Thymus (tissue), 11 donors: ENCODE measurements at regions not wholly inside any gene's neighbourhood (a gene's known extent, or its start where the extent isn't known, plus 50 kb on each side); places are given as distances from the start of the nearest gene placed in this dataset.

Source experiments
- DNase-seq, 9 donors: peaks; one replicate each; pipeline ENCODE4 v3.0.0-alpha.2; 2013; ENCODE audit warnings: low spot score in 9 of 9, low read depth in 6 of 9, missing footprints in 1 of 9
- H3K27ac ChIP-seq, 2 donors: one replicate each; pipeline ENCODE4 v1.5.1; 2013; ENCODE audit warnings: control low read depth in 1 of 2, low read depth in 1 of 2, low read length in 1 of 2, mild to moderate bottlenecking in 1 of 2, moderate library complexity in 1 of 2
- H3K27me3 ChIP-seq, 2 donors: one replicate each; pipeline ENCODE4 v1.5.1; 2013; ENCODE audit warnings: low read length in 1 of 2; ENCODE audit not compliant: control insufficient read depth in 2 of 2, insufficient read depth in 1 of 2
- H3K36me3 ChIP-seq, 2 donors: one replicate each; pipeline ENCODE4 v1.5.1; 2013; ENCODE audit warnings: low read length in 1 of 2, mild to moderate bottlenecking in 1 of 2, moderate library complexity in 1 of 2; ENCODE audit not compliant: control insufficient read depth in 2 of 2, insufficient read depth in 2 of 2
- H3K4me1 ChIP-seq, 2 donors: one replicate each; pipeline ENCODE4 v1.5.1; 2013; ENCODE audit warnings: low read length in 2 of 2; ENCODE audit not compliant: control insufficient read depth in 2 of 2, insufficient read depth in 2 of 2
- H3K4me3 ChIP-seq, 2 donors: one replicate each; pipeline ENCODE4 v1.5.1; 2013; ENCODE audit warnings: low read length in 2 of 2, control low read depth in 1 of 2, mild to moderate bottlenecking in 1 of 2
- H3K9me3 ChIP-seq, 2 donors: one replicate each; pipeline ENCODE4 v1.5.1; 2013; ENCODE audit warnings: low read length in 1 of 2, mild to moderate bottlenecking in 1 of 2; ENCODE audit not compliant: control insufficient read depth in 2 of 2, insufficient read depth in 1 of 2
- WGBS: extraction: QIAGEN DNeasy Blood & Tissue Kit; methylation state at CpG from one replicate; pipeline ENCODE4 v1.1.7; 2013; 5-methylcytosine and 5-hydroxymethylcytosine counted together
- donor health status: healthy.

DNA sequence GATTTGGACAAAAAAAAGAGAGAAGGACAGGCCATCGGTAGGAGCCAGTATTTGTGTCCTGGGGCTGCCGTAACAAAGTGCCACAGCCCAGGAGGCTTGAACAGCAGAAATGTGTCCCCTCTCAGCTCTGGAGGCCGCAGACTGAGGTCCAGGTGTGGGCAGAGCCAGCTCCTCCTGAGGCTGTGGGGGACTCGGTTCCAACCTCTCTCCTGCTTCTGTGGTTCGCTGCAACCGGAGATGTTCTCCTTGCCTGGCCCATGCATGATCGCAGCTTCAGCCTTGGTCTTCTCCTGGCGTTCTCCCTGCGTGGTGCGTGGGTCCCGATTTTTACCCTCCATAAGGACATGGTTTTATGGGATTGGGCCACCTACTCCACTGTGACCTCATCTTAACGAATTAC is 85.9 kb upstream of the SOX1 start:
- no peak overlapping the region for H3K27ac ChIP-seq
- no peaks in the 10 kb centered on the region for H3K27me3 ChIP-seq
- no peaks in the 10 kb centered on the region for H3K36me3 ChIP-seq
- 96% methylated on average over 12 of the region's 12 CpGs for WGBS
- H3K4me3 ChIP-seq, result no peak overlapping the region
- no peak for DNase-seq
- peaks cover under 1 to 1% of the 10 kb centered on the region in 2 donors for H3K9me3 ChIP-seq
- no peaks in the 10 kb centered on the region for H3K4me1 ChIP-seq

DNA sequence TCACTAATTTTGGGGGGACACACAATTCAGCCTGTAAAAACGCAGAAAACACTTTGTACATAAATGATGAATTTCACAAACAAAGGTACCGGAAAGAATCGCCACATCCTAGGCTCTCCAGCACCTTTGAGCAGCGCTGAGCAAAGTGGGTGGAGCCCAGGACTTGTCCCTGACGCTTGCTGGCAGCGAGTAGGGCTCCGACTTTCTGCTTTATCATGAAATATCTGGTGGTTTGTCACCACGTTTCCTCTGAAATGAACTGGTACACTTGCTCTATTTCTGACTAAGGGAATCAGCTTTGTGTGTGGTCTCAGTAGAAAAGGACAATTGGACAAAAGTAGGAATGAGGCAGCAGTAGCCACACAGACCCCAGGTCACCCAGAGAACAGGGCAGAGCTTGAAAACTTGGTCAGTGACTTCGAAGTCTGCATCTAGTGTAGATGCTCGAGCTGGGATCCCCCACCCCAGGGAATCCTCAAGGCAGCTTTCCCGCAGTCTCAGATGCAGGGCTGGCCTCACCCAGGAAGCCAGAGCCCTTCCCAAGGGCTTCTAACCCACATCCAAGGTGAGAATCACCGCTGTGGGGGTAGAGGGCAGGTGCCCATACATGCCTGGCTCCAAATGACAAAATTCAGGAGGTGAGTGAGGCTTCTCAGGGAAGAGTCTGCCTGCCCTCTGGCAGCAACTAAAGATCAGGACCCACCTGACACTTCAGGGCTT is 85.3 kb upstream of the SOX1 start:
- no peak overlapping the region for H3K27ac ChIP-seq
- H3K4me1 ChIP-seq, result no peaks in the 10 kb centered on the region
- 62% methylated on average over 12 of the region's 12 CpGs for WGBS
- H3K4me3 ChIP-seq, result no peak overlapping the region
- H3K27me3 ChIP-seq, result no peaks in the 10 kb centered on the region
- no peak for DNase-seq
- no peaks in the 10 kb centered on the region for H3K9me3 ChIP-seq
- no peaks in the 10 kb centered on the region for H3K36me3 ChIP-seq

GRCh38 chr13:111984349-111984748 is 82.6 kb upstream of the SOX1 start:
- Histone ChIP-seq H3K4me1 (no peaks in the 10 kb centered on the region), H3K4me3 (no peak overlapping the region), H3K9me3 (no peaks in the 10 kb centered on the region), H3K36me3 (no peaks in the 10 kb centered on the region), H3K27me3 (no peaks in the 10 kb centered on the region), H3K27ac (no peak overlapping the region)
- no peak for DNase-seq
- 97% methylated on average over 1 of the region's 1 CpG for WGBS

DNA sequence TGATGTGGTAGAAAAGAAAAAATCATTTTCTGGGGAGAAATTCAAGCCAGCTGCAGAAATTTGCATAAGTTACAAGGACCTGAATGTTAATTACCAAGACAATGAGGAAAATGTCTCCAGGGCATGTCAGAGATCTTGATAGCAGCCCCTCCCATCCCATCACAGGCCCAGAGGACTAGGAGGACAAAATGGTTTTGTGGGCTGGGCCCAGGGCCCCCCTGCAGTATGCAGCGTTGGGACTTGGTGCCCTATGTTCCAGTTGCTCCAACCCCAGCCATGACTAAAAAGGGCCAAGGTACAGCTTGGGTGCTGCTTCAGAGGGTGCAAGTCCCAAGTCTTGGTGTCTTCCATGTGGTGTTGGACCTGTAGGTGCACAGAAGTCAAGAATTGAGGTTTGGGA is 76.6 kb upstream of the SOX1 start:
- H3K36me3 ChIP-seq, result no peaks in the 10 kb centered on the region
- no peak overlapping the region for H3K27ac ChIP-seq
- no peaks in the 10 kb centered on the region for H3K4me1 ChIP-seq
- peaks cover 2 to 10% of the 10 kb centered on the region in 2 donors for H3K9me3 ChIP-seq
- 90% methylated on average over 1 of the region's 1 CpG for WGBS
- H3K27me3 ChIP-seq, result no peaks in the 10 kb centered on the region
- no peak for DNase-seq
- H3K4me3 ChIP-seq, result no peak overlapping the region

DNA sequence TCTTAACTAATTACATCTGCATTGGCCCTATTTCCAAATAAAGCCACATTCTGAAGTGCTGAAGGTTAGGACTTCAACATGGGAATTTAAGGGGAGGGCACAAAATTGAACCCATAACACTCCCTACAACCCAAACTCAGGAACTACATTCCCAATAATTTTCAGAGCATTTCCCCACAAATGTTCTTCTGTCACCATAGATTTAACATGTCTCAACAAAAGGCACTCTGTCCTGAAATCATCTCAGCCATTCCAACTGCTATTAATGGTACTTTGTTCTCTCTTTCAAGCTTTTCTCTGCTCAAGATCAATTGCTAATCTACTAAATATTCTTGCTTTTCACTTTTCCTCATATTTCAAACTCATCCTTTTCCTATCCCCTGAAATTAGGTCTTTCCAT is 74.0 kb upstream of the SOX1 start:
- H3K36me3 ChIP-seq, result no peaks in the 10 kb centered on the region
- DNase-seq, result no peak

DNA sequence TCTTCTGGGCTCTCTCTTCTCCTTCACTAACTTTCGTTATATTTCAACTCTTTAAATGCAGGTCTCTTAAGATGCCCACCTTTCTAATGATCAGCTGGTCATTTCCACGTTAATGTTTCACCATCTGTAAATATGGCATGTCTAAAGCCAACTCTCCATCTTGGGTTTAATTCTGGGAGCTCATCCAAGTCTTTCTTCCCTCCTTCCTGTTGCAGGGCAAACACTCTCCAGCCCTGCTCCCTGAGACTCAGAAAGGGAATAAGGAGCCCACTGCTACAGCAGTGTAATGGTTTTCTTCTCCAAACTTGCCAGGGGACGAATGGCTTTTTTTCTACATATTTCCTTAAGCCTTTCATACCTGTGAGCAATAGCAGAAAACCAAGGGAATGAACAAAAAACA is 73.3 kb upstream of the SOX1 start:
- Histone ChIP-seq H3K27ac (no peak overlapping the region), H3K4me1 (no peaks in the 10 kb centered on the region), H3K4me3 (no peak overlapping the region), H3K36me3 (no peaks in the 10 kb centered on the region), H3K9me3 (peaks cover 2 to 10% of the 10 kb centered on the region in 2 donors), H3K27me3 (no peaks in the 10 kb centered on the region)
- no peak for DNase-seq
- 71% methylated on average over 3 of the region's 3 CpGs for WGBS

More for the DNA sequence above, 74.0 kb upstream of the SOX1 start:
- no peaks in the 10 kb centered on the region for H3K27me3 ChIP-seq
- peaks cover 2 to 10% of the 10 kb centered on the region in 2 donors for H3K9me3 ChIP-seq
- no peaks in the 10 kb centered on the region for H3K4me1 ChIP-seq
- no peak overlapping the region for H3K27ac ChIP-seq
- H3K4me3 ChIP-seq, result no peak overlapping the region

- no peak for DNase-seq
- H3K27me3 ChIP-seq, result no peaks in the 10 kb centered on the region
- H3K4me3 ChIP-seq, result no peak overlapping the region
- no peaks in the 10 kb centered on the region for H3K36me3 ChIP-seq
- 88% methylated on average over 11 of the region's 11 CpGs for WGBS
- H3K9me3 ChIP-seq, result peaks cover 2 to 10% of the 10 kb centered on the region in 2 donors
- no peak overlapping the region for H3K27ac ChIP-seq
- H3K4me1 ChIP-seq, result no peaks in the 10 kb centered on the region
These were observed 72.4 kb upstream of the SOX1 start for GRCh38 chr13:111994578-111994977.

DNA sequence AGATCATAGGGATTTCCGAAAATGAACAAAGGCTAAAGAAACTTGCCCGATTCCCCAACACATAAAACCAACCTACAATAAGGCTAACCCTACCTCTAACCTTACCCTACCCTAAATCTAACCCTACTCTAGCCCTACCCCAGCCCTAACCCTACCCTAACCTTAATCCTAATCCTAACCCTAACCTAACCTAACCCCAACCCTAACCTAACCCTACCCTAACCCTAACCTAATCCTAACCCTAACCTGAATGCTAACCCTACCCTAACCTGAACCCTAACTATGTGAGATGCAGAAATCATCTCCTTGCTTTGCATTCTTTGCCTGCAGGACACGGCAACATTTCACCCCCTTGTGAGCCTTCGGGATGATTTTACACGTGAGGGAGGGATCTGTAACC is 67.6 kb upstream of the SOX1 start:
- no peak overlapping the region for H3K27ac ChIP-seq
- H3K9me3 ChIP-seq, result no peaks in the 10 kb centered on the region
- H3K4me3 ChIP-seq, result no peak overlapping the region
- no peaks in the 10 kb centered on the region for H3K27me3 ChIP-seq
- H3K4me1 ChIP-seq, result no peaks in the 10 kb centered on the region
- H3K36me3 ChIP-seq, result no peaks in the 10 kb centered on the region
- WGBS, result 87% methylated on average over 5 of the region's 5 CpGs
- DNase-seq, result no peak

DNA sequence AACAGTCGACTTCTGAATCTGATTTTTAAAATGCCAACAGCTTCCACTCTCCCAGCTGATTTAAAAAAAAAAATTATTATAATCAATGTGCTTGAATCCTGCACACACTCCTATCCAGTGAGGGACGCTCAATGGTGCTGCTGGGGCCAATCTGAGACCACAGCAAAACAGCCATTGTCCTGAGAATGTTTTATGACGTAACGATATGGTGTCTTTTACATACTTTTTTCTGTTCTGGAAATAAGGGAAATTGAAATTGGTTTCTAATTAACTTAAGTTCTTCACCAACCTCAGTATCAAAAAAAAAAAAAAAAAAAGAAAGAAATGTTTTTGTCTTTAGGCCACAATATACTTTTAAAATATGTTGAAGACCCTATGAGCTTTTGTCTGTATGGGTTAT is 66.1 kb upstream of the SOX1 start:
- Histone ChIP-seq H3K4me1 (no peaks in the 10 kb centered on the region), H3K9me3 (no peaks in the 10 kb centered on the region), H3K4me3 (no peak overlapping the region), H3K27ac (no peak overlapping the region), H3K27me3 (no peaks in the 10 kb centered on the region), H3K36me3 (no peaks in the 10 kb centered on the region)
- 91% methylated on average over 4 of the region's 4 CpGs for WGBS
- no peak for DNase-seq
